ENCODE measurements at regions not wholly inside any gene's neighbourhood (a gene's known extent, or its start where the extent isn't known, plus 50 kb on each side); places are given as distances from the start of the nearest gene placed in this dataset.

GRCh38 chr9:79329861-79330260, 241.9 kb upstream of the TLE4 start:
- Histone ChIP-seq H3K9me3 (ENCODE audit: control insufficient read depth in 2 of 2, low read length in 2 of 2) (no peaks in the 10 kb centered on the region), H3K27me3 (ENCODE audit: control insufficient read depth in 2 of 2, insufficient read depth in 2 of 2, low read length in 2 of 2) (no peaks in the 10 kb centered on the region), H3K4me1 (ENCODE audit: control insufficient read depth in 2 of 2, insufficient read depth in 2 of 2, low read length in 2 of 2) (no peaks in the 10 kb centered on the region), H3K9ac (ENCODE audit: low read depth in 1 of 2, low read length in 2 of 2) (no peak overlapping the region), H3K27ac (ENCODE audit: low read depth in 2 of 2, low read length in 2 of 2) (no peak overlapping the region), H3K4me3 (ENCODE audit: low read length in 2 of 2) (no peak overlapping the region), H3K36me3 (ENCODE audit: control insufficient read depth in 2 of 2, insufficient read depth in 2 of 2, low read length in 2 of 2) (no peaks in the 10 kb centered on the region)

- Histone ChIP-seq H3K36me3 (ENCODE audit: control insufficient read depth in 2 of 2, insufficient read depth in 2 of 2, low read length in 2 of 2) (no peaks in the 10 kb centered on the region), H3K27ac (ENCODE audit: low read depth in 2 of 2, low read length in 2 of 2) (no peak overlapping the region)
Observed at GRCh38 chr9:79334001-79334400, 237.8 kb upstream of the TLE4 start.

GRCh38 chr9:79334711-79335110, 237.1 kb upstream of the TLE4 start:
- Histone ChIP-seq H3K4me3 (ENCODE audit: low read length in 2 of 2) (no peak overlapping the region), H3K36me3 (ENCODE audit: control insufficient read depth in 2 of 2, insufficient read depth in 2 of 2, low read length in 2 of 2) (no peaks in the 10 kb centered on the region), H3K27me3 (ENCODE audit: control insufficient read depth in 2 of 2, insufficient read depth in 2 of 2, low read length in 2 of 2) (no peaks in the 10 kb centered on the region), H3K4me1 (ENCODE audit: control insufficient read depth in 2 of 2, insufficient read depth in 2 of 2, low read length in 2 of 2) (no peaks in the 10 kb centered on the region), H3K27ac (ENCODE audit: low read depth in 2 of 2, low read length in 2 of 2) (no peak overlapping the region), H3K9me3 (ENCODE audit: control insufficient read depth in 2 of 2, low read length in 2 of 2) (no peaks in the 10 kb centered on the region), H3K9ac (ENCODE audit: low read depth in 1 of 2, low read length in 2 of 2) (no peak overlapping the region)

More at GRCh38 chr9:79334001-79334400, 237.8 kb upstream of the TLE4 start:
- Histone ChIP-seq H3K9me3 (ENCODE audit: control insufficient read depth in 2 of 2, low read length in 2 of 2) (no peaks in the 10 kb centered on the region), H3K4me3 (ENCODE audit: low read length in 2 of 2) (no peak overlapping the region), H3K27me3 (ENCODE audit: control insufficient read depth in 2 of 2, insufficient read depth in 2 of 2, low read length in 2 of 2) (no peaks in the 10 kb centered on the region), H3K9ac (ENCODE audit: low read depth in 1 of 2, low read length in 2 of 2) (no peak overlapping the region), H3K4me1 (ENCODE audit: control insufficient read depth in 2 of 2, insufficient read depth in 2 of 2, low read length in 2 of 2) (no peaks in the 10 kb centered on the region)

GRCh38 chr9:79335987-79336386, 235.8 kb upstream of the TLE4 start:
- Histone ChIP-seq H3K9me3 (ENCODE audit: control insufficient read depth in 2 of 2, low read length in 2 of 2) (no peaks in the 10 kb centered on the region), H3K4me3 (ENCODE audit: low read length in 2 of 2) (no peak overlapping the region), H3K4me1 (ENCODE audit: control insufficient read depth in 2 of 2, insufficient read depth in 2 of 2, low read length in 2 of 2) (no peaks in the 10 kb centered on the region), H3K27ac (ENCODE audit: low read depth in 2 of 2, low read length in 2 of 2) (no peak overlapping the region), H3K9ac (ENCODE audit: low read depth in 1 of 2, low read length in 2 of 2) (no peak overlapping the region), H3K36me3 (ENCODE audit: control insufficient read depth in 2 of 2, insufficient read depth in 2 of 2, low read length in 2 of 2) (no peaks in the 10 kb centered on the region), H3K27me3 (ENCODE audit: control insufficient read depth in 2 of 2, insufficient read depth in 2 of 2, low read length in 2 of 2) (no peaks in the 10 kb centered on the region)

DNA sequence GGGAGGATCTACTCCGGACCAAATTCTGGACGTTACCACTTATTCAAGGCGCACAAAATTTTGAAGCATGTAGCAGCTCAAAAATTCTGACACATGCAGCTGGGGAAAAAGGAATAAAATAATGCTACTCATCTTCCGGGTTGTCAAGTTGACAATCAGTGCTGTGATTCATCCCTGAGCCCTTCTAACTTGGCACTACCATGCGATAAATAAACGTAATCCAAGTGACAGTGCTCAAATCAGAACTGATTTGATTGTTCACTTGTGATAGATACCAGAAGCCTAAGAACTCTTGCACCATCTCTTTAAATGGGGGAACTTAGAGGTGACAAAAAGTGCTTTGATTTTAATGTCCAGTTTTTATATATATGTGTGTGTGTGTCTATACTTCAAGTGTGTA, 230.2 kb upstream of the TLE4 start:
- H3K9ac ChIP-seq (ENCODE audit: low read depth in 1 of 2, low read length in 2 of 2) = no peak overlapping the region
- no peak overlapping the region for H3K4me3 ChIP-seq (ENCODE audit: low read length in 2 of 2)
- no peaks in the 10 kb centered on the region for H3K4me1 ChIP-seq (ENCODE audit: control insufficient read depth in 2 of 2, insufficient read depth in 2 of 2, low read length in 2 of 2)
- H3K36me3 ChIP-seq (ENCODE audit: control insufficient read depth in 2 of 2, insufficient read depth in 2 of 2, low read length in 2 of 2) = no peaks in the 10 kb centered on the region
- no peaks in the 10 kb centered on the region for H3K27me3 ChIP-seq (ENCODE audit: control insufficient read depth in 2 of 2, insufficient read depth in 2 of 2, low read length in 2 of 2)
- H3K9me3 ChIP-seq (ENCODE audit: control insufficient read depth in 2 of 2, low read length in 2 of 2) = no peaks in the 10 kb centered on the region
- H3K27ac ChIP-seq (ENCODE audit: low read depth in 2 of 2, low read length in 2 of 2) = no peak overlapping the region

GRCh38 chr9:79346350-79347020, 225.3 kb upstream of the TLE4 start:
- Histone ChIP-seq H3K4me1 (ENCODE audit: control insufficient read depth in 2 of 2, insufficient read depth in 2 of 2, low read length in 2 of 2) (no peaks in the 10 kb centered on the region), H3K27me3 (ENCODE audit: control insufficient read depth in 2 of 2, insufficient read depth in 2 of 2, low read length in 2 of 2) (no peaks in the 10 kb centered on the region), H3K9ac (ENCODE audit: low read depth in 1 of 2, low read length in 2 of 2) (no peak overlapping the region), H3K9me3 (ENCODE audit: control insufficient read depth in 2 of 2, low read length in 2 of 2) (no peaks in the 10 kb centered on the region), H3K27ac (ENCODE audit: low read depth in 2 of 2, low read length in 2 of 2) (no peak overlapping the region), H3K4me3 (ENCODE audit: low read length in 2 of 2) (no peak overlapping the region), H3K36me3 (ENCODE audit: control insufficient read depth in 2 of 2, insufficient read depth in 2 of 2, low read length in 2 of 2) (no peaks in the 10 kb centered on the region)

DNA sequence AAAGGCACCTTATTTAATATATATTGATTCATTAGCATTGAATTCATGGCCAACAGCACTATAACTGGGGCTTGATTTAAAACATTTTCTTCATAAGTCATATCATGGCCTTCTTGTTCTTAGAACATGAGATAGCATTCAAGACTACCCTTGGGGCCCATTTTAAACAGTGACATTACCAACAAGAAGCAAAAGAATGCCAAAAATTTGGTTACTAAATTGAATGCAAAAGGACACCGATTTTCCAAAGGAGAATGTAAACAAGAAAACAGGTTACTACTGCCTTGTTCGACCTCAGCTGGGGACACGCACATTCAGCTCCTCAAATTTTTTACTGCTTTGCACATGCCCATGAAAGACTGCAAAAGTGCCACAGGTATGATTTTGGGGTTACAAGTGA, 219.4 kb upstream of the TLE4 start:
- Histone ChIP-seq H3K9ac (ENCODE audit: low read depth in 1 of 2, low read length in 2 of 2) (no peak overlapping the region), H3K36me3 (ENCODE audit: control insufficient read depth in 2 of 2, insufficient read depth in 2 of 2, low read length in 2 of 2) (no peaks in the 10 kb centered on the region), H3K4me1 (ENCODE audit: control insufficient read depth in 2 of 2, insufficient read depth in 2 of 2, low read length in 2 of 2) (no peaks in the 10 kb centered on the region), H3K27me3 (ENCODE audit: control insufficient read depth in 2 of 2, insufficient read depth in 2 of 2, low read length in 2 of 2) (no peaks in the 10 kb centered on the region), H3K27ac (ENCODE audit: low read depth in 2 of 2, low read length in 2 of 2) (no peak overlapping the region), H3K9me3 (ENCODE audit: control insufficient read depth in 2 of 2, low read length in 2 of 2) (no peaks in the 10 kb centered on the region), H3K4me3 (ENCODE audit: low read length in 2 of 2) (no peak overlapping the region)

GRCh38 chr9:79353856-79354520, 217.8 kb upstream of the TLE4 start:
- H3K27ac ChIP-seq (ENCODE audit: low read depth in 2 of 2, low read length in 2 of 2) = no peak overlapping the region
- H3K4me1 ChIP-seq (ENCODE audit: control insufficient read depth in 2 of 2, insufficient read depth in 2 of 2, low read length in 2 of 2) = no peaks in the 10 kb centered on the region
- H3K9ac ChIP-seq (ENCODE audit: low read depth in 1 of 2, low read length in 2 of 2) = no peak overlapping the region
- no peaks in the 10 kb centered on the region for H3K9me3 ChIP-seq (ENCODE audit: control insufficient read depth in 2 of 2, low read length in 2 of 2)
- no peaks in the 10 kb centered on the region for H3K36me3 ChIP-seq (ENCODE audit: control insufficient read depth in 2 of 2, insufficient read depth in 2 of 2, low read length in 2 of 2)
- H3K27me3 ChIP-seq (ENCODE audit: control insufficient read depth in 2 of 2, insufficient read depth in 2 of 2, low read length in 2 of 2) = no peaks in the 10 kb centered on the region
- no peak overlapping the region for H3K4me3 ChIP-seq (ENCODE audit: low read length in 2 of 2)

GRCh38 chr9:79357194-79357593, 214.6 kb upstream of the TLE4 start:
- Histone ChIP-seq H3K36me3 (ENCODE audit: control insufficient read depth in 2 of 2, insufficient read depth in 2 of 2, low read length in 2 of 2) (no peaks in the 10 kb centered on the region), H3K27me3 (ENCODE audit: control insufficient read depth in 2 of 2, insufficient read depth in 2 of 2, low read length in 2 of 2) (no peaks in the 10 kb centered on the region), H3K27ac (ENCODE audit: low read depth in 2 of 2, low read length in 2 of 2) (peak overlapping the region in 1 of 2 donors; percentile 29), H3K4me1 (ENCODE audit: control insufficient read depth in 2 of 2, insufficient read depth in 2 of 2, low read length in 2 of 2) (no peaks in the 10 kb centered on the region), H3K9ac (ENCODE audit: low read depth in 1 of 2, low read length in 2 of 2) (no peak overlapping the region), H3K4me3 (ENCODE audit: low read length in 2 of 2) (peak overlapping the region in 1 of 2 donors; percentile 8), H3K9me3 (ENCODE audit: control insufficient read depth in 2 of 2, low read length in 2 of 2) (no peaks in the 10 kb centered on the region)

GRCh38 chr9:79357616-79358015, 214.1 kb upstream of the TLE4 start:
- Histone ChIP-seq H3K27ac (ENCODE audit: low read depth in 2 of 2, low read length in 2 of 2) (peak overlapping the region in 1 of 2 donors; percentile 29), H3K4me1 (ENCODE audit: control insufficient read depth in 2 of 2, insufficient read depth in 2 of 2, low read length in 2 of 2) (no peaks in the 10 kb centered on the region), H3K27me3 (ENCODE audit: control insufficient read depth in 2 of 2, insufficient read depth in 2 of 2, low read length in 2 of 2) (no peaks in the 10 kb centered on the region)

More at GRCh38 chr9:79357616-79358015, 214.1 kb upstream of the TLE4 start:
- no peak overlapping the region for H3K9ac ChIP-seq (ENCODE audit: low read depth in 1 of 2, low read length in 2 of 2)
- no peaks in the 10 kb centered on the region for H3K9me3 ChIP-seq (ENCODE audit: control insufficient read depth in 2 of 2, low read length in 2 of 2)
- H3K4me3 ChIP-seq (ENCODE audit: low read length in 2 of 2) = peak overlapping the region in 1 of 2 donors; percentile 8
- H3K36me3 ChIP-seq (ENCODE audit: control insufficient read depth in 2 of 2, insufficient read depth in 2 of 2, low read length in 2 of 2) = no peaks in the 10 kb centered on the region

All from mucosa of rectum (tissue), 2 donors.